Gastroesophageal sphincter (tissue), 4 donors: ENCODE measurements at regions not wholly inside any gene's neighbourhood (a gene's known extent, or its start where the extent isn't known, plus 50 kb on each side); places are given as distances from the start of the nearest gene placed in this dataset.
"Not testable (repeated sequence)": the region's sequence is repeated elsewhere in the genome, so short reads cannot be mapped to it uniquely, and the experiment has no call there.

Source experiments
- ATAC-seq: fragments of 150-250 bp; one replicate; pipeline ENCODE4 v1.9.1; 2016; ENCODE audit warnings: mild to moderate bottlenecking, moderate library complexity
- H3K27ac ChIP-seq, 4 donors: fragments of 200-600 bp; sonication (generic) in 3 of 4; 1 replicate in 3 of 4; 2 replicates in 1 of 4; pipeline ENCODE4 v1.5.1; 2016 to 2019
- H3K27me3 ChIP-seq: fragments of 200-600 bp; sonication (generic); one replicate; pipeline ENCODE4 v1.5.1; 2019
- H3K36me3 ChIP-seq, 2 donors: fragments of 200-600 bp; sonication (generic); one replicate each; pipeline ENCODE4 v1.5.1; 2019; ENCODE audit warnings: control low read depth in 1 of 2
- H3K4me1 ChIP-seq, 3 donors: fragments of 200-600 bp; sonication (generic); 1 replicate in 2 of 3; 2 replicates in 1 of 3; pipeline ENCODE4 v1.5.1; 2016 to 2019; ENCODE audit warnings: control low read depth in 2 of 3
- H3K4me3 ChIP-seq, 2 donors: fragments of 200-600 bp; sonication (generic); one replicate each; pipeline ENCODE4 v1.5.1; 2019; ENCODE audit warnings: mild to moderate bottlenecking in 1 of 2, moderate library complexity in 1 of 2
- H3K9me3 ChIP-seq, 3 donors: fragments of 200-600 bp; sonication (generic); one replicate each; pipeline ENCODE4 v1.5.1; 2017 to 2019; ENCODE audit warnings: control low read depth in 2 of 3
- CTCF ChIP-seq, 4 experiments: fragments of 200-600 bp in 2 of 4; fragments of 450-650 bp in 2 of 4; sonication (generic) in 1 of 4; IDR thresholded peaks; one replicate each; pipeline ENCODE4 v1.5.1; 2017 to 2019; ENCODE audit warnings: antibody characterized with exemption in 4 of 4, mild to moderate bottlenecking in 2 of 4, moderate library complexity in 2 of 4
- EP300 ChIP-seq: sonication (generic); formaldehyde crosslinking; IDR thresholded peaks from one replicate; pipeline ENCODE4 v1.6.1; 2017; ENCODE audit warnings: antibody characterized with exemption, mild to moderate bottlenecking
- POLR2A ChIP-seq, 2 donors: fragments of 450-650 bp; IDR thresholded peaks; one replicate each; pipeline ENCODE4 v1.6.1; 2017; ENCODE audit warnings: antibody characterized with exemption in 2 of 2, mild to moderate bottlenecking in 2 of 2, moderate library complexity in 1 of 2
- POLR2AphosphoS5 ChIP-seq: sonication (generic); formaldehyde crosslinking; IDR thresholded peaks from one replicate; pipeline ENCODE4 v1.6.1; 2017; ENCODE audit warnings: antibody characterized with exemption
- WGBS, 2 donors: methylation state at CpG; one replicate each; pipeline ENCODE4 v1.1.5; 2018; ENCODE audit warnings: low coverage in 1 of 2; 5-methylcytosine and 5-hydroxymethylcytosine counted together

GRCh38 chr6:103313432-103313831 lies 1546.3 kb downstream of the HACE1 start:
- no peak for TF ChIP-seq EP300
- no peak for TF ChIP-seq CTCF (IDR thresholded peaks at IDR 0.05)
- TF ChIP-seq POLR2AphosphoS5: no peak
- H3K36me3 ChIP-seq: no peaks in the 10 kb centered on the region
- no peaks in the 10 kb centered on the region for H3K4me1 ChIP-seq
- no peaks in the 10 kb centered on the region for H3K27me3 ChIP-seq
- no peaks in the 10 kb centered on the region for H3K9me3 ChIP-seq
- H3K27ac ChIP-seq: no peak overlapping the region
- no peak for ATAC-seq
- no peak overlapping the region for H3K4me3 ChIP-seq

- not testable (repeated sequence) for ATAC-seq, H3K4me3 ChIP-seq, H3K4me1 ChIP-seq, H3K9me3 ChIP-seq, H3K36me3 ChIP-seq, H3K27ac ChIP-seq, H3K27me3 ChIP-seq
- no CpG with 5 or more reads among the region's 35 CpGs for WGBS, 2 donors
Observed at GRCh38 chr6:103294376-103294775, 1565.3 kb downstream of the HACE1 start.

GRCh38 chr6:103284835-103285234 lies 1574.9 kb downstream of the HACE1 start:
- Histone ChIP-seq H3K9me3 (no peaks in the 10 kb centered on the region), H3K36me3 (no peaks in the 10 kb centered on the region), H3K27ac (no peak overlapping the region), H3K27me3 (no peaks in the 10 kb centered on the region), H3K4me3 (no peak overlapping the region), H3K4me1 (no peaks in the 10 kb centered on the region)
- no peak for TF ChIP-seq EP300
- TF ChIP-seq CTCF (IDR thresholded peaks at IDR 0.05): no peak
- TF ChIP-seq POLR2A (IDR thresholded peaks at IDR 0.05): no peak
- TF ChIP-seq POLR2AphosphoS5: no peak
- ATAC-seq: no peak
- WGBS, 2 donors: 44 to 56% methylated on average over 2 of the region's 2 CpGs

- no peaks in the 10 kb centered on the region for H3K36me3 ChIP-seq
- no peak overlapping the region for H3K4me3 ChIP-seq
- no peaks in the 10 kb centered on the region for H3K4me1 ChIP-seq
- WGBS, 2 donors: 78% methylated on average over 2 of the region's 2 CpGs
- H3K9me3 ChIP-seq: no peaks in the 10 kb centered on the region
- no peak for TF ChIP-seq POLR2AphosphoS5
- TF ChIP-seq CTCF (IDR thresholded peaks at IDR 0.05): no peak
- no peak for TF ChIP-seq EP300
- TF ChIP-seq POLR2A (IDR thresholded peaks at IDR 0.05): no peak
- no peaks in the 10 kb centered on the region for H3K27me3 ChIP-seq
- ATAC-seq: no peak
- no peak overlapping the region for H3K27ac ChIP-seq
Observed at GRCh38 chr6:103280417-103280816, 1579.3 kb downstream of the HACE1 start.

- WGBS, 2 donors: 67 to 69% methylated on average over 1 of the region's 1 CpG
- no peak for ATAC-seq
- Histone ChIP-seq H3K9me3 (no peaks in the 10 kb centered on the region), H3K4me3 (no peak overlapping the region), H3K27ac (no peak overlapping the region), H3K4me1 (no peaks in the 10 kb centered on the region), H3K36me3 (no peaks in the 10 kb centered on the region), H3K27me3 (no peaks in the 10 kb centered on the region)
- TF ChIP-seq POLR2A (IDR thresholded peaks at IDR 0.05) (no peak), POLR2AphosphoS5 (no peak), EP300 (no peak), CTCF (IDR thresholded peaks at IDR 0.05) (no peak)
Observed at GRCh38 chr6:103277936-103278335, 1581.8 kb downstream of the HACE1 start.

- Histone ChIP-seq H3K4me3 (no peak overlapping the region), H3K27ac (no peak overlapping the region), H3K27me3 (no peaks in the 10 kb centered on the region), H3K36me3 (no peaks in the 10 kb centered on the region), H3K9me3 (no peaks in the 10 kb centered on the region), H3K4me1 (no peaks in the 10 kb centered on the region)
- no peak for ATAC-seq
- WGBS, 2 donors: 29 to 44% methylated on average over 1 of the region's 1 CpG
- TF ChIP-seq POLR2A (IDR thresholded peaks at IDR 0.05) (no peak), POLR2AphosphoS5 (no peak), CTCF (IDR thresholded peaks at IDR 0.05) (no peak), EP300 (no peak)
Observed at GRCh38 chr6:103273048-103273447, 1586.7 kb downstream of the HACE1 start.
